HG02970 (cell line): ENCODE measurements at regions not wholly inside any gene's neighbourhood (a gene's known extent, or its start where the extent isn't known, plus 50 kb on each side); places are given as distances from the start of the nearest gene placed in this dataset.

Experiments used
- ATAC-seq: cut with Tn5 transposase; IDR thresholded peaks from one replicate; pipeline ENCODE4 v1.9.1; 2021; ENCODE audit warnings: mild to moderate bottlenecking, moderate library complexity, moderate number of reproducible peaks; ENCODE audit not compliant: unreplicated experiment, low FRiP score

GRCh38 chr7:97578225-97578624 lies 153.7 kb upstream of the TAC1 start:
- ATAC-seq: no peak

- no peak for ATAC-seq
These were observed 151.7 kb upstream of the TAC1 start for GRCh38 chr7:97580205-97580604.

- no peak for ATAC-seq
These were observed 136.4 kb upstream of the TAC1 start for GRCh38 chr7:97595439-97595838.

GRCh38 chr7:97601931-97602457 lies 129.9 kb upstream of the TAC1 start:
- ATAC-seq: no peak

GRCh38 chr7:97620495-97620894 lies 111.4 kb upstream of the TAC1 start:
- ATAC-seq: no peak

GRCh38 chr7:97623333-97623732 lies 108.6 kb upstream of the TAC1 start:
- ATAC-seq: no peak

- ATAC-seq: no peak
These were observed 101.8 kb upstream of the TAC1 start for GRCh38 chr7:97630116-97630515.

GRCh38 chr7:97635622-97636021 lies 96.3 kb upstream of the TAC1 start:
- ATAC-seq: no peak

GRCh38 chr7:97639036-97639435 lies 92.8 kb upstream of the TAC1 start:
- no peak for ATAC-seq

- no peak for ATAC-seq
These were observed 72.4 kb upstream of the TAC1 start for GRCh38 chr7:97659363-97660045.

GRCh38 chr7:97667359-97667758 lies 64.5 kb upstream of the TAC1 start:
- ATAC-seq: no peak

- ATAC-seq: no peak
These were observed 60.3 kb upstream of the TAC1 start for GRCh38 chr7:97671571-97671970.

GRCh38 chr7:97680622-97681021 lies 51.3 kb upstream of the TAC1 start:
- no peak for ATAC-seq
